ENCODE measurements at regions not wholly inside any gene's neighbourhood (a gene's known extent, or its start where the extent isn't known, plus 50 kb on each side); places are given as distances from the start of the nearest gene placed in this dataset.

DNA sequence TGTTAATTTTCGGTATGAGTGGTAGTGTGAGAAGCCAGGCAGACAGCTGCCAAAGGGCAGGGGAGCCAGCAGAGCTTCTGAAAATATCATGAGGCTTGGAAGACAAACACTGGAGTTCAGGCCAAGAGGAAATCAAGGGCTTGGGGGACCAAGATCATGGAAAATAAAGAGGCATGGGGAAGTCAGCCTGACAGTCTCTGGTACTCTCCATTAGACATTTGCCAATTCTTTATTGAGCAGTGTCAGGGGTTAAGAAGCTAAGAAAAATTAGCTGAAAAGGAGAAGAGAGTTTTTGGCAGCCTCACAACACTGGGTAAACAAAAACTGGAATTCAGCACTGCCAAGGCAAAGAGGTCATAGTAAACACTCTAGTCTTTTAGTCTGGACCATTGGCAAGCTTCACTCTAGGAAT lies 612.7 kb downstream of the EPHA4 start:
- TF ChIP-seq POLR2A (IDR thresholded peaks at IDR 0.05; ENCODE audit: low read depth, low read length) = no peak
- no peak for TF ChIP-seq POLR2AphosphoS5 (IDR thresholded peaks at IDR 0.05; ENCODE audit: low read depth, low read length)
- no peak for TF ChIP-seq TAF1 (IDR thresholded peaks at IDR 0.05; ENCODE audit: low read depth, low read length)
- no peak for TF ChIP-seq SPI1 (IDR thresholded peaks at IDR 0.05; ENCODE audit: low read depth, low read length)
- no peak for TF ChIP-seq POU2F2 (IDR thresholded peaks at IDR 0.05; ENCODE audit: low read depth, low read length)
